B cell (primary cell): ENCODE measurements at regions not wholly inside any gene's neighbourhood (a gene's known extent, or its start where the extent isn't known, plus 50 kb on each side); places are given as distances from the start of the nearest gene placed in this dataset.

Experiments used
- ATAC-seq: fragments of 200-7000 bp; cut with Tn5 transposase; one replicate; pipeline ENCODE4 v1.10.0; 2021; ENCODE audit warnings: low read depth, mild to moderate bottlenecking, moderate number of reproducible peaks, moderate library complexity
- CTCF ChIA-PET: fragments of 350-600 bp; sonication (Branson Sonifier 250); formaldehyde crosslinking; loops from one replicate; lab custom pipeline; 2021; ENCODE audit warnings: antibody characterized with exemption, inconsistent platforms; lab: Charles Lee
- POLR2A ChIA-PET: fragments of 350-600 bp; sonication (Branson Sonifier 250); formaldehyde crosslinking; loops from one replicate; lab custom pipeline; 2021; ENCODE audit warnings: antibody characterized with exemption; lab: Charles Lee
- DNase-seq: peaks from one replicate; pipeline ENCODE4 v3.0.0; 2013
- H2AFZ ChIP-seq: 2 replicates; pipeline ENCODE4 v1.6.1; 2012; ENCODE audit warnings: mild to moderate bottlenecking, low read depth, low read length; ENCODE audit not compliant: insufficient read depth, poor library complexity, severe bottlenecking
- H3K27ac ChIP-seq, 2 donors: 1 replicate in 1 of 2; 2 replicates in 1 of 2; pipeline ENCODE4 v1.5.1; 2012 to 2013; ENCODE audit warnings: low read length in 2 of 2, mild to moderate bottlenecking in 2 of 2, moderate library complexity in 1 of 2
- H3K27me3 ChIP-seq, 4 experiments: fragments of 200-600 bp in 1 of 4; sonication (generic) in 1 of 4; replicated peaks in 1 of 4; 1 replicate in 2 of 4; 2 replicates in 2 of 4; pipeline versions ENCODE4 v1.6.1 to v1.7.0; 2013 to 2016; ENCODE audit warnings: low read length in 3 of 4, mild to moderate bottlenecking in 2 of 4, mixed read lengths in 1 of 4, moderate library complexity in 1 of 4; ENCODE audit not compliant: insufficient read depth in 4 of 4, control insufficient read depth in 3 of 4; ENCODE audit errors: control extremely low read depth in 1 of 4
- H3K36me3 ChIP-seq, 2 experiments: replicated peaks in 1 of 2; 1 replicate in 1 of 2; 2 replicates in 1 of 2; pipeline versions ENCODE4 v1.6.1 to v1.7.1; 2013; ENCODE audit warnings: low read length in 1 of 2; ENCODE audit not compliant: insufficient read depth in 2 of 2, control insufficient read depth in 1 of 2; ENCODE audit errors: control extremely low read depth in 1 of 2, extremely low read depth in 1 of 2
- H3K4me1 ChIP-seq, 2 donors: fragments of 200-600 bp in 1 of 2; sonication (generic) in 1 of 2; 1 replicate in 1 of 2; 2 replicates in 1 of 2; pipeline versions ENCODE4 v1.5.1 to v1.6.1; 2013 to 2017; ENCODE audit warnings: low read length in 2 of 2; ENCODE audit not compliant: control insufficient read depth in 2 of 2, insufficient read depth in 2 of 2
- H3K4me2 ChIP-seq: replicated peaks from 2 replicates; pipeline ENCODE3; 2012; ENCODE audit warnings: mild to moderate bottlenecking, low read depth, low read length; ENCODE audit not compliant: poor library complexity, severe bottlenecking
- H3K4me3 ChIP-seq, 5 experiments: fragments of 200-600 bp in 1 of 5; sonication (generic) in 1 of 5; 1 replicate in 3 of 5; 2 replicates in 2 of 5; pipeline versions ENCODE4 v1.5.1 to v1.7.0; 2011 to 2016; ENCODE audit warnings: low read length in 4 of 5, mild to moderate bottlenecking in 4 of 5, low read depth in 2 of 5, control low read depth in 1 of 5, moderate library complexity in 1 of 5; ENCODE audit not compliant: insufficient read depth in 1 of 5; ENCODE audit errors: control extremely low read depth in 1 of 5, extremely low read depth in 1 of 5
- H3K79me2 ChIP-seq: fragments of 200-600 bp; sonication (generic); one replicate; pipeline ENCODE4 v1.6.0; 2016; ENCODE audit warnings: low read length; ENCODE audit not compliant: control insufficient read depth, insufficient read depth
- H3K9ac ChIP-seq: fragments of 200-600 bp; sonication (generic); 2 replicates; pipeline ENCODE4 v1.6.1; 2017; ENCODE audit warnings: mild to moderate bottlenecking, low read length, moderate library complexity
- H3K9me3 ChIP-seq, 3 donors: one replicate each; pipeline versions ENCODE4 v1.6.1 to v1.7.1; 2013; ENCODE audit warnings: low read length in 2 of 3; ENCODE audit not compliant: control insufficient read depth in 2 of 3, insufficient read depth in 1 of 3; ENCODE audit errors: control extremely low read depth in 1 of 3
- H4K20me1 ChIP-seq: 2 replicates; pipeline ENCODE4 v1.6.0; 2012; ENCODE audit warnings: mild to moderate bottlenecking, low read length; ENCODE audit not compliant: insufficient read depth, control insufficient read depth, poor library complexity, severe bottlenecking
- H3K27ac Mint-ChIP-seq: one replicate; pipeline ENCODE4 v1.8.0; 2021; ENCODE audit warnings: mixed read lengths
- H3K27me3 Mint-ChIP-seq: one replicate; pipeline ENCODE4 v1.8.0; 2021; ENCODE audit warnings: mixed read lengths
- H3K4me1 Mint-ChIP-seq: one replicate; pipeline ENCODE4 v1.8.0; 2021; ENCODE audit warnings: mixed read lengths
- H3K4me3 Mint-ChIP-seq: one replicate; pipeline ENCODE4 v1.8.0; 2021; ENCODE audit warnings: mixed read lengths
- H3K9me3 Mint-ChIP-seq: one replicate; pipeline ENCODE4 v1.8.0; 2022; ENCODE audit warnings: mixed read lengths; ENCODE audit not compliant: insufficient read depth
- EZH2 ChIP-seq: IDR thresholded peaks from 2 replicates; pipeline ENCODE4 v1.6.1; 2012; ENCODE audit warnings: borderline replicate concordance, low read depth, mild to moderate bottlenecking, moderate library complexity, low read length; ENCODE audit not compliant: insufficient read depth, poor library complexity, severe bottlenecking
- WGBS: methylation state at CpG from one replicate; pipeline ENCODE4 v1.1.5; 2013; ENCODE audit warnings: missing lambda C conversion rate; ENCODE audit not compliant: insufficient coverage; 5-methylcytosine and 5-hydroxymethylcytosine counted together
- intact Hi-C: fragments of 100-400 bp; cut with micrococcal nuclease; formaldehyde crosslinking; loops from one replicate; pipeline ENCODE4 v1.10.0; 2022
- TF ChIP-seq, protein P1 (sequence below): fragments of 200-600 bp; IDR thresholded peaks from one replicate; pipeline ENCODE4 v1.8.0; 2022; ENCODE audit warnings: antibody characterized with exemption, mild to moderate bottlenecking

DNA sequence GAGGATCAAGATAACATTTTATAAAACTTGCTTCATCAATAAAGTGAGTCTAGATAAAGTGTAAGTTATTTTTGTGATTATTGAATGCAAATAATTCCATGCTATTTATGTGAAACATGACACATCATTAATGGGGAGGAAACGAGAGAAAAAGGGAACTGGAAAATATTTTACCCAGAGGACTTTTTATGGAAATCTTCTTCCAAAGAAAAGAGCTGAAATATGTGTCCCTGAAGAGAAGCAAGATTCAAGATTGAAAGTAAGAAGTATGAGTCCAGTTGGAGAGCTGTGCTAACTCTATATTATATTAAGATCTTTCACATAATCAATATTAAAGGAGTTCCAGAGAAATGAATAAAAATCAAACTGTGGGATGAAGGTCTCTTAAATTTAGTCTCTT, 1361.8 kb downstream of the GATA3 start:
- Mint-ChIP-seq H3K9me3 (no peaks in the 10 kb centered on the region), H3K27me3 (no peaks in the 10 kb centered on the region), H3K4me1 (no peaks in the 10 kb centered on the region), H3K4me3 (no peak overlapping the region), H3K27ac (no peak overlapping the region)
- Histone ChIP-seq H3K4me1 (no peaks in the 10 kb centered on the region), H3K9me3 (no peaks in the 10 kb centered on the region), H3K36me3 (no peaks in the 10 kb centered on the region), H2AFZ (no peak overlapping the region), H3K4me2 (no peak overlapping the region), H3K27ac (no peak overlapping the region), H3K27me3 (no peaks in the 10 kb centered on the region), H3K9ac (no peak overlapping the region), H3K79me2 (no peaks in the 10 kb centered on the region), H4K20me1 (no peaks in the 10 kb centered on the region), H3K4me3 (no peak overlapping the region)
- ChIA-PET CTCF (no interaction called here), POLR2A (no interaction called here)
- ATAC-seq (no peak), DNase-seq (no peak)
- no CpG with 5 or more reads among the region's 1 CpG for WGBS
- no peak for TF ChIP-seq EZH2
- TF ChIP-seq, protein P1, sequence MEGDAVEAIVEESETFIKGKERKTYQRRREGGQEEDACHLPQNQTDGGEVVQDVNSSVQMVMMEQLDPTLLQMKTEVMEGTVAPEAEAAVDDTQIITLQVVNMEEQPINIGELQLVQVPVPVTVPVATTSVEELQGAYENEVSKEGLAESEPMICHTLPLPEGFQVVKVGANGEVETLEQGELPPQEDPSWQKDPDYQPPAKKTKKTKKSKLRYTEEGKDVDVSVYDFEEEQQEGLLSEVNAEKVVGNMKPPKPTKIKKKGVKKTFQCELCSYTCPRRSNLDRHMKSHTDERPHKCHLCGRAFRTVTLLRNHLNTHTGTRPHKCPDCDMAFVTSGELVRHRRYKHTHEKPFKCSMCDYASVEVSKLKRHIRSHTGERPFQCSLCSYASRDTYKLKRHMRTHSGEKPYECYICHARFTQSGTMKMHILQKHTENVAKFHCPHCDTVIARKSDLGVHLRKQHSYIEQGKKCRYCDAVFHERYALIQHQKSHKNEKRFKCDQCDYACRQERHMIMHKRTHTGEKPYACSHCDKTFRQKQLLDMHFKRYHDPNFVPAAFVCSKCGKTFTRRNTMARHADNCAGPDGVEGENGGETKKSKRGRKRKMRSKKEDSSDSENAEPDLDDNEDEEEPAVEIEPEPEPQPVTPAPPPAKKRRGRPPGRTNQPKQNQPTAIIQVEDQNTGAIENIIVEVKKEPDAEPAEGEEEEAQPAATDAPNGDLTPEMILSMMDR, result no peak
- intact Hi-C loops, result no loop called here

DNA sequence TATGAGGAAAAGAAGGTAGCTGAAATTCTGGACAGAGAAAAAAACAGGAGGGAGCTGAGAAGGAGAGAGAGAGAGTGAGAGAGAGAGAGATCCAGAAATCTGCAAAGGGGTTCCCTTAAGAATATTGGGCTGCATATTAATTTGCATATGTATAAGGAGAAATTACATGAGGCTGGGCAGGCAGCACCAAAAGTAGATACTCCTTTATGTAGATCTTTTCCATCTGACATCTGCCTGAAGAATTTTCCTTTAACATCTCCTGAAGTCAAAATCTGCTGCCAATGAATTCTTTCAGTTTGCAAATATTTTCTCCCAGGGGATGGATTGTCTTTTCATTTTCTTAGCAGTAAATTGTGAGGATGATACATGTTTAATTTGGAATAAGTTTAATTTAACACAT, 1365.3 kb downstream of the GATA3 start:
- DNase-seq, result no peak
- no peaks in the 10 kb centered on the region for H3K4me1 Mint-ChIP-seq
- no peak for ATAC-seq
- peaks cover 5% of the 10 kb centered on the region for H3K9me3 Mint-ChIP-seq
- H3K4me3 Mint-ChIP-seq, result no peak overlapping the region
- no peak overlapping the region for H3K27ac ChIP-seq
- no peaks in the 10 kb centered on the region for H3K79me2 ChIP-seq
- no peak for TF ChIP-seq EZH2
- H3K4me1 ChIP-seq, result no peaks in the 10 kb centered on the region
- no peak overlapping the region for H3K4me2 ChIP-seq
- H3K9me3 ChIP-seq, result peaks cover 0 to 1% (median 0%) of the 10 kb centered on the region in 3 donors
- CTCF ChIA-PET, result no interaction called here
- H3K27me3 ChIP-seq, result no peaks in the 10 kb centered on the region
- intact Hi-C loops, result no loop called here
- H3K4me3 ChIP-seq, result no peak overlapping the region
- H2AFZ ChIP-seq, result no peak overlapping the region
- POLR2A ChIA-PET, result no interaction called here
- no peaks in the 10 kb centered on the region for H3K36me3 ChIP-seq
- no peaks in the 10 kb centered on the region for H4K20me1 ChIP-seq
- H3K27ac Mint-ChIP-seq, result no peak overlapping the region
- H3K9ac ChIP-seq, result no peak overlapping the region
- no peaks in the 10 kb centered on the region for H3K27me3 Mint-ChIP-seq
